ENCODE measurements at regions not wholly inside any gene's neighbourhood (a gene's known extent, or its start where the extent isn't known, plus 50 kb on each side); places are given as distances from the start of the nearest gene placed in this dataset.

DNA sequence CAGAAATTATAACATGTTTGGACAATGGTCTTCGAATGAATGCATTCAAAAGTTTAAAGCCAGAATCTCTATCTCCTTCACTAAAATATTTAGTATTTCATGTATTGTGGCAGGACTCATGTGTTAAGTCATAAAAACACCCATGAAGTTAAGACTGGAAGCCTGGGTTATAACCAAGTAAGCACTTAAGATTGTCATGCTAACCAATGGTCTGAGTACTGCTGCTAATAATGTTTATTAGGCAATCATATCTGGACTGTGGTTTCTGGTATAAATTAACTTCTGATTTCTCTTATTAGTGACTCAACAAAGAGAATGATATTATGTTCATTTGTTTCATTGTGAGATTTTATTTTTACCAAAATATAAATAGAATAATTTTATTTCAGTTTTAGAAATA is 297.9 kb upstream of the EDIL3 start:
- ChIA-PET CTCF (no interaction called here), POLR2A (no interaction called here), RAD21 (ENCODE audit: low non-redundant PET in 1 of 2, low total read pairs in 2 of 2, uncharacterized antibody in 2 of 2, unreplicated experiment in 2 of 2) (no interaction called here)
- H2AFZ ChIP-seq (ENCODE audit: low read depth, low read length, poor library complexity, severe bottlenecking), result no peak overlapping the region
- H3K9ac ChIP-seq (ENCODE audit: low read length), result no peak overlapping the region
- no peaks in the 10 kb centered on the region for H3K27me3 ChIP-seq (ENCODE audit: insufficient read depth, low read length)
- no peak overlapping the region for H3K4me2 ChIP-seq (ENCODE audit: low read length)
- H3K4me3 ChIP-seq (replicated peaks in 1 of 2; ENCODE audit: low read depth in 1 of 2, low read length in 2 of 2), result no peak overlapping the region
- DNase-seq (ENCODE audit: low read depth, low spot score) (no peak), ATAC-seq (no peak)
- no peaks in the 10 kb centered on the region for H3K9me2 ChIP-seq (ENCODE audit: insufficient read depth)
- H3K79me2 ChIP-seq (ENCODE audit: insufficient read depth, low read length), result no peaks in the 10 kb centered on the region
- no TSS peak for BruUV-seq (replicated peaks)
- H3K4me1 ChIP-seq (ENCODE audit: control insufficient read depth in 1 of 2, insufficient read depth in 2 of 2, low read length in 2 of 2), result no peaks in the 10 kb centered on the region
- H3K36me3 ChIP-seq (ENCODE audit: control insufficient read depth in 1 of 2, insufficient read depth in 2 of 2, low read length in 2 of 2), result no peaks in the 10 kb centered on the region
- H3K9me3 ChIP-seq (ENCODE audit: control insufficient read depth in 1 of 2, insufficient read depth in 1 of 2, low read depth in 1 of 2, low read length in 2 of 2), result no peaks in the 10 kb centered on the region
- intact Hi-C loops (cut with micrococcal nuclease), result no loop called here
- H4K20me1 ChIP-seq (ENCODE audit: insufficient read depth), result no peaks in the 10 kb centered on the region
- TF ChIP-seq ZNF274 (IDR thresholded peaks at IDR 0.05; ENCODE audit: low read depth, low read length) (no peak), SIN3A (IDR thresholded peaks at IDR 0.05; ENCODE audit: low read depth) (no peak), FOSL1 (IDR thresholded peaks at IDR 0.05; ENCODE audit: low read depth) (no peak), POLR2A (IDR thresholded peaks at IDR 0.05; ENCODE audit: borderline replicate concordance, extremely low read depth, insufficient read depth, insufficient read length) (no peak), SRF (IDR thresholded peaks at IDR 0.05; ENCODE audit: low read depth) (no peak), CEBPB (IDR thresholded peaks at IDR 0.05; ENCODE audit: low read depth) (no peak), EGR1 (IDR thresholded peaks at IDR 0.05; ENCODE audit: low read depth) (no peak), RAD21 (IDR thresholded peaks at IDR 0.05; ENCODE audit: low read depth) (no peak), TCF7L2 (IDR thresholded peaks at IDR 0.05; ENCODE audit: borderline replicate concordance, extremely low read depth, insufficient read depth, insufficient read length) (no peak), JUND (IDR thresholded peaks at IDR 0.05) (no peak), EZH2 (IDR thresholded peaks at IDR 0.05) (no peak), ELF1 (IDR thresholded peaks at IDR 0.05; ENCODE audit: borderline replicate concordance, low read depth) (no peak), MAX (IDR thresholded peaks at IDR 0.05) (no peak), EZH2phosphoT487 (IDR thresholded peaks at IDR 0.05; ENCODE audit: borderline replicate concordance) (no peak), ATF3 (IDR thresholded peaks at IDR 0.05) (no peak)
- TF ChIP-seq, protein P1, sequence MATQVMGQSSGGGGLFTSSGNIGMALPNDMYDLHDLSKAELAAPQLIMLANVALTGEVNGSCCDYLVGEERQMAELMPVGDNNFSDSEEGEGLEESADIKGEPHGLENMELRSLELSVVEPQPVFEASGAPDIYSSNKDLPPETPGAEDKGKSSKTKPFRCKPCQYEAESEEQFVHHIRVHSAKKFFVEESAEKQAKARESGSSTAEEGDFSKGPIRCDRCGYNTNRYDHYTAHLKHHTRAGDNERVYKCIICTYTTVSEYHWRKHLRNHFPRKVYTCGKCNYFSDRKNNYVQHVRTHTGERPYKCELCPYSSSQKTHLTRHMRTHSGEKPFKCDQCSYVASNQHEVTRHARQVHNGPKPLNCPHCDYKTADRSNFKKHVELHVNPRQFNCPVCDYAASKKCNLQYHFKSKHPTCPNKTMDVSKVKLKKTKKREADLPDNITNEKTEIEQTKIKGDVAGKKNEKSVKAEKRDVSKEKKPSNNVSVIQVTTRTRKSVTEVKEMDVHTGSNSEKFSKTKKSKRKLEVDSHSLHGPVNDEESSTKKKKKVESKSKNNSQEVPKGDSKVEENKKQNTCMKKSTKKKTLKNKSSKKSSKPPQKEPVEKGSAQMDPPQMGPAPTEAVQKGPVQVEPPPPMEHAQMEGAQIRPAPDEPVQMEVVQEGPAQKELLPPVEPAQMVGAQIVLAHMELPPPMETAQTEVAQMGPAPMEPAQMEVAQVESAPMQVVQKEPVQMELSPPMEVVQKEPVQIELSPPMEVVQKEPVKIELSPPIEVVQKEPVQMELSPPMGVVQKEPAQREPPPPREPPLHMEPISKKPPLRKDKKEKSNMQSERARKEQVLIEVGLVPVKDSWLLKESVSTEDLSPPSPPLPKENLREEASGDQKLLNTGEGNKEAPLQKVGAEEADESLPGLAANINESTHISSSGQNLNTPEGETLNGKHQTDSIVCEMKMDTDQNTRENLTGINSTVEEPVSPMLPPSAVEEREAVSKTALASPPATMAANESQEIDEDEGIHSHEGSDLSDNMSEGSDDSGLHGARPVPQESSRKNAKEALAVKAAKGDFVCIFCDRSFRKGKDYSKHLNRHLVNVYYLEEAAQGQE (IDR thresholded peaks at IDR 0.05; ENCODE audit: low read depth), result no peak
- TF ChIP-seq, protein P2, sequence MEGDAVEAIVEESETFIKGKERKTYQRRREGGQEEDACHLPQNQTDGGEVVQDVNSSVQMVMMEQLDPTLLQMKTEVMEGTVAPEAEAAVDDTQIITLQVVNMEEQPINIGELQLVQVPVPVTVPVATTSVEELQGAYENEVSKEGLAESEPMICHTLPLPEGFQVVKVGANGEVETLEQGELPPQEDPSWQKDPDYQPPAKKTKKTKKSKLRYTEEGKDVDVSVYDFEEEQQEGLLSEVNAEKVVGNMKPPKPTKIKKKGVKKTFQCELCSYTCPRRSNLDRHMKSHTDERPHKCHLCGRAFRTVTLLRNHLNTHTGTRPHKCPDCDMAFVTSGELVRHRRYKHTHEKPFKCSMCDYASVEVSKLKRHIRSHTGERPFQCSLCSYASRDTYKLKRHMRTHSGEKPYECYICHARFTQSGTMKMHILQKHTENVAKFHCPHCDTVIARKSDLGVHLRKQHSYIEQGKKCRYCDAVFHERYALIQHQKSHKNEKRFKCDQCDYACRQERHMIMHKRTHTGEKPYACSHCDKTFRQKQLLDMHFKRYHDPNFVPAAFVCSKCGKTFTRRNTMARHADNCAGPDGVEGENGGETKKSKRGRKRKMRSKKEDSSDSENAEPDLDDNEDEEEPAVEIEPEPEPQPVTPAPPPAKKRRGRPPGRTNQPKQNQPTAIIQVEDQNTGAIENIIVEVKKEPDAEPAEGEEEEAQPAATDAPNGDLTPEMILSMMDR (IDR thresholded peaks at IDR 0.05 in 2 of 3, conservative IDR thresholded peaks at IDR 0.05 in 1 of 3; ENCODE audit: borderline replicate concordance in 1 of 3, insufficient read depth in 1 of 3, low read depth in 2 of 3, low read length in 2 of 3), result no peak
- TF ChIP-seq, protein P3, sequence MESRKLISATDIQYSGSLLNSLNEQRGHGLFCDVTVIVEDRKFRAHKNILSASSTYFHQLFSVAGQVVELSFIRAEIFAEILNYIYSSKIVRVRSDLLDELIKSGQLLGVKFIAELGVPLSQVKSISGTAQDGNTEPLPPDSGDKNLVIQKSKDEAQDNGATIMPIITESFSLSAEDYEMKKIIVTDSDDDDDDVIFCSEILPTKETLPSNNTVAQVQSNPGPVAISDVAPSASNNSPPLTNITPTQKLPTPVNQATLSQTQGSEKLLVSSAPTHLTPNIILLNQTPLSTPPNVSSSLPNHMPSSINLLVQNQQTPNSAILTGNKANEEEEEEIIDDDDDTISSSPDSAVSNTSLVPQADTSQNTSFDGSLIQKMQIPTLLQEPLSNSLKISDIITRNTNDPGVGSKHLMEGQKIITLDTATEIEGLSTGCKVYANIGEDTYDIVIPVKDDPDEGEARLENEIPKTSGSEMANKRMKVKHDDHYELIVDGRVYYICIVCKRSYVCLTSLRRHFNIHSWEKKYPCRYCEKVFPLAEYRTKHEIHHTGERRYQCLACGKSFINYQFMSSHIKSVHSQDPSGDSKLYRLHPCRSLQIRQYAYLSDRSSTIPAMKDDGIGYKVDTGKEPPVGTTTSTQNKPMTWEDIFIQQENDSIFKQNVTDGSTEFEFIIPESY (IDR thresholded peaks at IDR 0.05; ENCODE audit: extremely low read depth, insufficient replicate concordance, low read length), result no peak
- no peak overlapping the region for H3K27ac ChIP-seq (ENCODE audit: low read depth, low read length)

Data from HCT116 (cell line).